Fibroblast of lung (primary cell): ENCODE measurements at regions not wholly inside any gene's neighbourhood (a gene's known extent, or its start where the extent isn't known, plus 50 kb on each side); places are given as distances from the start of the nearest gene placed in this dataset.

Source experiments
- DNase-seq, 2 donors: peaks; one replicate each; pipeline versions ENCODE4 v3.0.0 to v3.0.0-alpha.2; 2010; ENCODE audit warnings: low read depth in 2 of 2
- H2AFZ ChIP-seq: 2 replicates; pipeline ENCODE4 v1.5.1; 2012; ENCODE audit warnings: low read length, control low read depth, inconsistent platforms
- H3K27ac ChIP-seq: 2 replicates; pipeline ENCODE4 v1.5.1; 2011; ENCODE audit warnings: low read length, control low read depth; ENCODE audit not compliant: insufficient read depth
- H3K27me3 ChIP-seq: 2 replicates; pipeline ENCODE4 v1.5.1; 2011; ENCODE audit warnings: mild to moderate bottlenecking, low read length; ENCODE audit not compliant: control insufficient read depth, insufficient read depth
- H3K36me3 ChIP-seq: 2 replicates; pipeline ENCODE4 v1.5.1; 2011; ENCODE audit warnings: low read length; ENCODE audit not compliant: control insufficient read depth, insufficient read depth
- H3K4me1 ChIP-seq: 2 replicates; pipeline ENCODE4 v1.5.1; 2011; ENCODE audit warnings: low read length; ENCODE audit not compliant: control insufficient read depth, insufficient read depth; ENCODE audit errors: extremely low read depth
- H3K4me2 ChIP-seq: 2 replicates; pipeline ENCODE4 v1.5.1; 2011; ENCODE audit warnings: low read length, control low read depth; ENCODE audit not compliant: insufficient read depth; ENCODE audit errors: extremely low read depth
- H3K4me3 ChIP-seq, 4 experiments: fragments of 200-600 bp in 1 of 4; sonication (generic) in 1 of 4; replicated peaks in 1 of 4; 2 replicates each; pipeline ENCODE4 v1.5.1; 2011 to 2016; ENCODE audit warnings: low read length in 4 of 4, low read depth in 3 of 4, mild to moderate bottlenecking in 3 of 4, control low read depth in 2 of 4, inconsistent platforms in 1 of 4, mixed read lengths in 1 of 4; ENCODE audit not compliant: insufficient read depth in 1 of 4; ENCODE audit errors: control extremely low read depth in 1 of 4
- H3K79me2 ChIP-seq: 2 replicates; pipeline ENCODE4 v1.5.1; 2012; ENCODE audit warnings: mild to moderate bottlenecking, low read length, inconsistent platforms; ENCODE audit not compliant: control insufficient read depth, insufficient read depth
- H3K9ac ChIP-seq: 2 replicates; pipeline ENCODE4 v1.5.1; 2011; ENCODE audit warnings: mild to moderate bottlenecking, low read length, control low read depth; ENCODE audit not compliant: insufficient read depth
- H3K9me3 ChIP-seq: 2 replicates; pipeline ENCODE4 v1.5.1; 2012; ENCODE audit warnings: low read depth, low read length; ENCODE audit not compliant: control insufficient read depth, insufficient read depth
- H4K20me1 ChIP-seq: 2 replicates; pipeline ENCODE4 v1.5.1; 2011; ENCODE audit warnings: low read length; ENCODE audit not compliant: control insufficient read depth, insufficient read depth; ENCODE audit errors: extremely low read depth
- EZH2 ChIP-seq: IDR thresholded peaks from 2 replicates; pipeline ENCODE4 v1.5.1; 2012; ENCODE audit warnings: low read length, control low read depth, mild to moderate bottlenecking; ENCODE audit errors: missing control alignments
- TF ChIP-seq, protein P1 (sequence below), 2 donors: IDR thresholded peaks in 1 of 2; conservative IDR thresholded peaks in 1 of 2; 1 replicate in 1 of 2; 2 replicates in 1 of 2; pipeline ENCODE4 v1.5.1; 2011 to 2012; ENCODE audit warnings: low read length in 2 of 2, control low read depth in 1 of 2, inconsistent platforms in 1 of 2, low read depth in 1 of 2, mild to moderate bottlenecking in 1 of 2

DNA sequence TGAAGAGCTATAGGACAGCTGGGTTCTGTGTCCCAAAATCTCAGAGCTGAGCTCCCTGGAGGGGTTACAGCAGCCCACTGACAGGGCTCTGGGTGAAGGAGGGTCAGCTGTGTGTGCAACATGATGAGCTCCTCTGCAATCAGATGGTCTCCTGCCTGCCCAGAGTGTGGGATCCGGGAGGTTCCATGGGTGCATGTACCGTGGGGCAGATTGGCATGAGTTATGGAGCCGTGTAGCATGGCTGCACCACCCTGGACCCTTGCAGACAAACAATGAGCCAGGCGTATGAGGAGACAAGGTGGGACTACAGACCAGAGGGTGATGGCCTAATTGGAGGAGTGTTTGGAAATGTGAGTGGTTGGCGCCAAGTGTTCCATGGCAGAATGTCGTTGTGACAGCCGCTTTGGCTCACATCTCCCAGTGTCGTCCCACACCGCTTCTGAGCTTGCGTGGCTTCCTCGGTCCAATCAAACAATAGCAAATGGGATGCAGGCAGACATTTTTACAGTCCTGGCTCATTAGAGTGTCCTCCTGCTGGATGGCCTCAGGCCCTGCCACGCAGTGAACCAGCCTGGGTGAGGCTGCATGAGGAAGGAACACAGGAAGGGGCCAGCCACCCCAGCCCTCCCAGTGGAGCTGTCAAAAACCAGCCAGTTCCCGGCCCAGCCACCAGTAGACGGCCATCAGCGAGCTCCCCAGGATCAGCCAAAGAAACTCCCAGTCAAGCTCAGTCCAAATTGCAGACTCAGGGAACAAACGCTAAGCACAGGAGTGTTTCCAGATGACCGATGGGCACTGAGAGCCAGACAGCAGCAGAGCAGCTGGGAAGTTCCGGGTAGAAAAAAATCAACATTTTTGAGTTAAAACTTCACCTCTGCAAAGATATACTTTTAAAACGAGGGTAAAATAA is 1066.9 kb downstream of the BRD1 start:
- no peak overlapping the region for H3K27ac ChIP-seq
- no peaks in the 10 kb centered on the region for H3K4me1 ChIP-seq
- H3K79me2 ChIP-seq = no peaks in the 10 kb centered on the region
- no peak for DNase-seq
- no peak overlapping the region for H2AFZ ChIP-seq
- no peaks in the 10 kb centered on the region for H3K9me3 ChIP-seq
- no peaks in the 10 kb centered on the region for H3K36me3 ChIP-seq
- no peak for TF ChIP-seq EZH2
- TF ChIP-seq, protein P1, sequence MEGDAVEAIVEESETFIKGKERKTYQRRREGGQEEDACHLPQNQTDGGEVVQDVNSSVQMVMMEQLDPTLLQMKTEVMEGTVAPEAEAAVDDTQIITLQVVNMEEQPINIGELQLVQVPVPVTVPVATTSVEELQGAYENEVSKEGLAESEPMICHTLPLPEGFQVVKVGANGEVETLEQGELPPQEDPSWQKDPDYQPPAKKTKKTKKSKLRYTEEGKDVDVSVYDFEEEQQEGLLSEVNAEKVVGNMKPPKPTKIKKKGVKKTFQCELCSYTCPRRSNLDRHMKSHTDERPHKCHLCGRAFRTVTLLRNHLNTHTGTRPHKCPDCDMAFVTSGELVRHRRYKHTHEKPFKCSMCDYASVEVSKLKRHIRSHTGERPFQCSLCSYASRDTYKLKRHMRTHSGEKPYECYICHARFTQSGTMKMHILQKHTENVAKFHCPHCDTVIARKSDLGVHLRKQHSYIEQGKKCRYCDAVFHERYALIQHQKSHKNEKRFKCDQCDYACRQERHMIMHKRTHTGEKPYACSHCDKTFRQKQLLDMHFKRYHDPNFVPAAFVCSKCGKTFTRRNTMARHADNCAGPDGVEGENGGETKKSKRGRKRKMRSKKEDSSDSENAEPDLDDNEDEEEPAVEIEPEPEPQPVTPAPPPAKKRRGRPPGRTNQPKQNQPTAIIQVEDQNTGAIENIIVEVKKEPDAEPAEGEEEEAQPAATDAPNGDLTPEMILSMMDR (conservative IDR thresholded peaks at IDR 0.05 in 1 of 2, IDR thresholded peaks at IDR 0.05 in 1 of 2; ENCODE audit: low read depth in 1 of 2, low read length in 2 of 2) = no peak
- no peak overlapping the region for H3K4me2 ChIP-seq
- no peaks in the 10 kb centered on the region for H4K20me1 ChIP-seq
- H3K27me3 ChIP-seq = no peaks in the 10 kb centered on the region
- H3K4me3 ChIP-seq = no peak overlapping the region
- no peak overlapping the region for H3K9ac ChIP-seq

DNA sequence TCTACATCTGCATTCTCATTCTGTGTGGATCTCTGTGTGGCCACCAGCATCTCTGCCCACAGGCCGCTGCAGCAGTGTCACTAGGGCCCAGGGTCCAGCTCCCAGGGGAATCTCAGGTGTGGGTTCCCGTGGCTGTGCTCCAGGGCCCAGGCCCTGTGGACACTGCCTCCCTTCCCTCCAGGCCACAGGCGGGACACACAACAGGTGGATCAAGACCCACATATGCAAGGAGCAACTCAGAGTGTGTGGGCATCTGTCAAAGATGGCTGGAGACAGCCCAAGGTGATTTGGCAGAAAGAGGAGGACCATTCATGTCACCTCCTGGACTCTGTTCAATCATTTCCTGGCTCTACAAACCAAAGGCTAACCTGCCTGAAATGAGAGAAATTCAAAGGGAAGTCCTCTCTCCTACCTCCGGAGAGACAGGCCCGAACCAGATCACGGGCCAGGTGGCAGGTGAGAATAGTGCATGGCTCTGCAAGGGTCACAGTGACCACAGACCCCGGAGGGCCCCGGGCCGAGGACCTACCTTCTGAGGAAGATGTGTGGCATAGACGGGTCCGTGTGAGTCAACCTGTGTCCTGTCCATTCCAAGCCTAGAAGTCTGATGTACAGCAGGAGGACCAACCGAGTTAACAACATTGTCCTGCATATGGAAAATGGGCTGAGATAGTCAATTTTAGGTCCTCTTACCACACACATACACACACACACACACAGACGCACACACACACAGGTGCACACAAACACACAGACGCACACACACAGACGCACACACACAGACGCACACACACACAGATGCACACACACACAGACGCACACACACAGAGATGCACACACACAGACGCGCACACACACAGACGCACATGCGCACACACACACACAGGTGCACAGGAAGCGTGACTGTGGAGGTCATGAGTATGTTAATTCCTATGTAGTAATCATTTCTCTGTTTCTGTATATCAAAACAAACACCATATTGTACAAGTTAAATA is 1068.5 kb downstream of the BRD1 start:
- DNase-seq = no peak

More for the DNA sequence above, 1068.5 kb downstream of the BRD1 start:
- peaks cover under 1% of the 10 kb centered on the region for H3K9me3 ChIP-seq
- H3K4me1 ChIP-seq = no peaks in the 10 kb centered on the region
- H2AFZ ChIP-seq = no peak overlapping the region
- H3K79me2 ChIP-seq = no peaks in the 10 kb centered on the region
- no peak overlapping the region for H3K4me3 ChIP-seq
- H3K9ac ChIP-seq = no peak overlapping the region
- no peak overlapping the region for H3K27ac ChIP-seq
- TF ChIP-seq, protein P1 (conservative IDR thresholded peaks at IDR 0.05 in 1 of 2, IDR thresholded peaks at IDR 0.05 in 1 of 2; ENCODE audit: low read depth in 1 of 2, low read length in 2 of 2) = no peak
- TF ChIP-seq EZH2 = no peak
- H4K20me1 ChIP-seq = no peaks in the 10 kb centered on the region
- no peaks in the 10 kb centered on the region for H3K36me3 ChIP-seq
- no peak overlapping the region for H3K4me2 ChIP-seq
- no peaks in the 10 kb centered on the region for H3K27me3 ChIP-seq
